Mesodermal cell (in vitro differentiated cells): ENCODE measurements at regions not wholly inside any gene's neighbourhood (a gene's known extent, or its start where the extent isn't known, plus 50 kb on each side); places are given as distances from the start of the nearest gene placed in this dataset.
"Not testable (repeated sequence)": the region's sequence is repeated elsewhere in the genome, so short reads cannot be mapped to it uniquely, and the experiment has no call there.

Experiments
- H3K27ac ChIP-seq: 2 replicates; pipeline ENCODE4 v1.7.0; 2013; ENCODE audit warnings: mild to moderate bottlenecking, low read depth, low read length, moderate library complexity; ENCODE audit not compliant: severe bottlenecking
- H3K36me3 ChIP-seq: 2 replicates; pipeline ENCODE4 v1.7.1; 2013; ENCODE audit warnings: mild to moderate bottlenecking, low read length, moderate library complexity; ENCODE audit not compliant: control insufficient read depth, insufficient read depth
- H3K4me1 ChIP-seq: one replicate; pipeline ENCODE4 v1.7.1; 2013; ENCODE audit warnings: mild to moderate bottlenecking, low read length; ENCODE audit not compliant: insufficient read depth, control insufficient read depth, poor library complexity, severe bottlenecking
- H3K4me3 ChIP-seq: 2 replicates; pipeline ENCODE4 v1.7.0; 2013; ENCODE audit warnings: low read length, control low read depth, mild to moderate bottlenecking; ENCODE audit not compliant: insufficient read depth, poor library complexity, severe bottlenecking; ENCODE audit errors: extremely low read depth
- H3K9me3 ChIP-seq: 2 replicates; pipeline ENCODE4 v1.7.1; 2013; ENCODE audit warnings: mild to moderate bottlenecking, low read length, moderate library complexity; ENCODE audit not compliant: control insufficient read depth
- WGBS, 2 experiments: methylation state at CpG; one replicate each; pipeline ENCODE4 v1.1.5; 2013; ENCODE audit warnings: missing lambda C conversion rate in 2 of 2; ENCODE audit not compliant: insufficient coverage in 2 of 2; 5-methylcytosine and 5-hydroxymethylcytosine counted together

DNA sequence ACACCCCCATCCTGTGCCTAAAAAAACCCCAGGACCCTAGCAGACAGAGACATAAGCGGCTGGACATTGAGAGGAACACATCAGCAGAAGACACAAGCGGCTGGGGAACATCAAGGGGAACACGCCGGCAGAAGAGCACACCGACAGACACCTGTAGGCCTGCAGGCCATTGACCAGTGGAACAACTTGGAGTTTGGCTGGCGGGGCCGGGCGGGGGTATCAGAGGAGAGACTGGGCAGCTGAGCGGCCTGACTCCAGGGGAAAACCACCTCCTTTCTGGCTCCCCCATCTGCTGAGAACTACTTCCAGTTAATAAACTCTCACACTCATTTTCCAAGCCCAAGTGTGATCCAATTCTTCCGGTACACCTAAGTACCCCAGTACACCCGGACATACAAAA, 264.7 kb upstream of the ISX start:
- Histone ChIP-seq H3K4me1 (peaks cover 9% of the 10 kb centered on the region), H3K36me3 (no peaks in the 10 kb centered on the region), H3K4me3 (no peak overlapping the region), H3K9me3 (no peaks in the 10 kb centered on the region), H3K27ac (no peak overlapping the region)
- WGBS, 2 experiments: 86 to 94% methylated on average over 8 to 11 of the region's 11 CpGs

DNA sequence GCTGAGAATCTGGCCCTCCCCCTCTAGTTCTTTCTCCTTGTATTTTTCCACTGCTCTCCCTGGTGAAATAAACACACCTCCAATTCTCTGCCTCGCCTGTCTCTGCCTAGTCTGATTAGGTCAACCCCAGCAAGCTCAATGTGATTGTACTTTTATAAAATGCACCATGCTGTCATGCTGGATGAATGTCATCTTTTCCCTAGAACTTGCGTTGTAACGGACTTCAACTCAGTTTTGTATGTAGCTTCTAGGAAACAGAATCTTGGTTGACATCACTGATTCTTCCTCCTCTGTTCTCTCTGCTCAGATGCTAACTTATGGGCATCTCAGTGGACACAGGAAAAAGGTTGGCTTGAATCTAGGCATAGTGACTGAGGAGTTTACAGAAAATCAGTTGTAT, 261.9 kb upstream of the ISX start:
- 95% methylated on average over 3 of the region's 3 CpGs; no CpG with 5 or more reads in 1 of the 2 experiments for WGBS, 2 experiments
- H3K36me3 ChIP-seq: no peaks in the 10 kb centered on the region
- H3K27ac ChIP-seq: no peak overlapping the region
- no peak overlapping the region for H3K4me3 ChIP-seq
- peaks cover 15% of the 10 kb centered on the region for H3K4me1 ChIP-seq
- H3K9me3 ChIP-seq: peaks cover 4% of the 10 kb centered on the region

DNA sequence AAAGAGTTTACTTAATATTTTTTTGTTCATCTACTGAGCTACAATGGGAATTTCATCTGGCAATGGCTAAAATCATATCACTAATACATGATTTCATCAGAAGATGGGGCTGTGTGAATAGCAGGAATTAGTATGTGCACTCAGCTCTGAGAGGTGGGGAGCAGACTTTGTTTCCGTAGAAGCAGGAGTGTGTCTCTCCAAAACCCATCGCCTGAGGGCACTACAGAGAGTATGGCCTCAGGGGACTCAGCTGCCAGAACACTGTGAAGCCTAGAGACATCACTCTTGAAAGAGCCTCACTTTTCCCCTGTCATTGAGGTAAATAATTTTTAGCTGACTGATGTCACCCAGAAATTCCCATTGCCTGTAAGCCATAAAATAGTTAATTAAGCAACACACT, 261.4 kb upstream of the ISX start:
- Histone ChIP-seq H3K4me1 (peaks cover 15% of the 10 kb centered on the region), H3K9me3 (peaks cover 4% of the 10 kb centered on the region), H3K4me3 (no peak overlapping the region), H3K36me3 (no peaks in the 10 kb centered on the region), H3K27ac (no peak overlapping the region)
- whole genome bisulfite sequencing, 2 experiments: 50 to 63% methylated on average over 2 of the region's 2 CpGs

DNA sequence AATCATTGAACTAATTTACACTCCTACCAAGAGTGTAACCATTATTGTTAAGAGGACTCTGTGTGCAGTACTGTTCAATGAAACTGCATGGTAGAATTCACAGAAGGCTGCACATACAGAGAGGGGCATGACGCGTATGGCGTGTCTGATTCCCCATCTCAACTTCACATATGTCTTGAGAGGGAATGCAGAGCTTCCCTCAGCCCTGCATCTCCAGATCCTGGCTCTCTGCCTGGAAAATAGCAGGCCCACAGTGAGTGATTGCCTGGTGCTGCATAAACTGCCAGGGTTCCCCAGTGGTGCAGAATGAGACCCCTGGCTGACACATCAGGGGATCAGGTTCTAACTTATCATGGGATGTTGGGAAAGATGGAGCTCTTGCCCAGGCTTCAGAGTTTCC, 260.2 kb upstream of the ISX start:
- no peak overlapping the region for H3K4me3 ChIP-seq
- no peak overlapping the region for H3K27ac ChIP-seq
- WGBS, 2 experiments: 96 to 100% methylated on average over 3 of the region's 3 CpGs
- no peaks in the 10 kb centered on the region for H3K36me3 ChIP-seq
- peaks cover 4% of the 10 kb centered on the region for H3K9me3 ChIP-seq
- H3K4me1 ChIP-seq: peaks cover 15% of the 10 kb centered on the region

DNA sequence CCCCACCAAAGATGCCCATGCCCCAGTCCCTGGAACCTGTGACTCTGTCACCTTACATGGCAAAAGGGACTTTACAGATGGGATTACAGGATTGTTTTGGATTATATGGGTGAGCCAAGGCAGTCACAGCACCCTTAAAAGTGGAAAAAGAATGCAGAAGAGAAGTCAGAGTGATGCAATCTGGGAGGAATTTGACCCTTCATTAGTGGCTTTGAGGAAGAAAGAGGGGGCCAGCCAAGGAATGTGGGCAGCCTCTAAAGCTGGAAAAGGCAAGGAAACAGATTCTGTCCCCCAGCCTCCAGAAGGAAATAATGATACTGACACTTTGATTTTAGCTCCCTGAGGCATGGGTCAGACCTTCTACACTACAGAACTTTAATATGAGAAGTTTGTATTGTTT, 257.3 kb upstream of the ISX start:
- H3K9me3 ChIP-seq: peaks cover 4% of the 10 kb centered on the region
- H3K4me1 ChIP-seq: peaks cover 38% of the 10 kb centered on the region
- H3K27ac ChIP-seq: peak overlapping the region; percentile 62
- H3K4me3 ChIP-seq: no peak overlapping the region
- no peaks in the 10 kb centered on the region for H3K36me3 ChIP-seq

DNA sequence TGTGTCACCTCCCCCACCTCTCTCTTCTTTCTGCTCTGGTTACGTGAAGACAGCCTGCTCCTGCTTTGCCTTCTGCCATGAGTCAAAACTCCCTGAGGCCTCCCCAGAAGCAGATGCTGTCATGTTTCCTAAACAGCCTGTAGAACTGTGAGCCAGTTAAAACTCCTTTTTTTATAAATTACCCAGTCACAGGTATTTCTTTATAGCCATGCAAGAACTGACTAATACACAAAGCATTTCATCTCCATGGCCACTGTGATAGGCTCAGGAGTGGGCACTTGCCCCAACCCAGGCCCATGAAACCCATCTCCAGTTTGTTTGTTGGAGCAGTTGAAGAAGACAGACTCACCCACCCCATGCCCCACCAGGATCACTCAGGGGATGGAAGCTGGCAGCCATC, 253.3 kb upstream of the ISX start:
- Histone ChIP-seq H3K27ac (peak overlapping the region; percentile 26), H3K4me3 (no peak overlapping the region), H3K9me3 (peaks cover 15% of the 10 kb centered on the region), H3K36me3 (no peaks in the 10 kb centered on the region), H3K4me1 (peaks cover 44% of the 10 kb centered on the region)
- WGBS, 2 experiments: 82 to 88% methylated on average over 1 of the region's 1 CpG

DNA sequence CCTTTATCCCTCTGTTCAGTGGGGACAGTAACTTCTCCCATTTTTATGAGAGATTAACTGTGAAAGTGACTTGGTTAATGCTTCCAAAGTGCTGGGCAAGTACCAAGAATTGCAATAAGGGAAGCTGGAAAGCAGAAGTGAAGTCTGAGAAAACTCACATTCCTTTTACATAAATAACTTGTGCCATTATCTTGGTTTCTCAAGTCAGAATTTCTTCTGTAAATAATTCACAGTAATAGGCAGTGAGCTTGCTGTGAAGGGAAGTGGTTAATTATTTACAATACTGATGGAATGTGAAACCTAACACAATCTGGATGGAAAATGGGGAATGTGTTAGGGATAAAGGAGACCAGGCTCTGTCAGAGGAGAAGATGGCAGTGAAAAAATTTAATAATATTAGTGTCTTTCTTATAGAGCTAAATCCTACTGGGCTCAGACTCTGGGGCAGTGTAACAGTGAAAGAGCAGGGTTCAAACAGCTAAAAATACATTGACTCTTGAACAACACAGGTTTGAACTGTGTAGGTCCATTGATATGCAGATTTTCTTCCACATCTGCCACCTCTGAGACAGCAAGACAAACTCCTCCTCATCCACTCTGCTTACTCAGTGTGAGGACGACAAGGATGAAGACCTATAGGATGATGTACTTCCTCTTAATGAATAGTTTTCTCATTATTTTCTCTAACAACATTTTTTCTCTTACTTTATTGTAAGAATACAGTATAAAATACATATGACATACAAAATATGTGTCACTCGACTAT, 251.5 kb upstream of the ISX start:
- no CpG with 5 or more reads among the region's 2 CpGs for WGBS, 2 experiments
- no peaks in the 10 kb centered on the region for H3K36me3 ChIP-seq
- peak overlapping the region; percentile 16 for H3K27ac ChIP-seq
- H3K9me3 ChIP-seq: peaks cover 11% of the 10 kb centered on the region
- H3K4me1 ChIP-seq: peaks cover 37% of the 10 kb centered on the region
- H3K4me3 ChIP-seq: no peak overlapping the region

DNA sequence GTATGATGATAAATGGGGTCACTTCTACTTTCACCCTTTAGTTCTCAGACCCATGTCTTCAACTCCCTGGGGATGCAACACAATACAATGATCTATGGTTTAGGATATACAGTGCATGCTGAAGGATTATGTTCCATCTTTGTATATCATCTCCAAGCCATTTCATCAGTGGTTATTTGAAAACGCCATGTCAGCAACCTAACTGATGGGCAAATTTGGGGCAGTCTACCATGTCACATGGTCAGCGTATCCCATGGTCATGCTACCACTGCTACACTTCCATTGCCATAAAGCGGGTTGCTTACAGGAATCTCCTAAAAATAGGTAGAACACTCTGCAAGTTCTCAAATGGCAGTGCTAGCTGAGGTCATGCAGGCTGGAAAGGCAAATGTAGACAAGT, 236.5 kb upstream of the ISX start:
- Histone ChIP-seq H3K27ac (no peak overlapping the region), H3K4me1 (no peaks in the 10 kb centered on the region), H3K9me3 (no peaks in the 10 kb centered on the region), H3K4me3 (no peak overlapping the region), H3K36me3 (no peaks in the 10 kb centered on the region)
- WGBS, 2 experiments: 93 to 95% methylated on average over 2 to 3 of the region's 3 CpGs

DNA sequence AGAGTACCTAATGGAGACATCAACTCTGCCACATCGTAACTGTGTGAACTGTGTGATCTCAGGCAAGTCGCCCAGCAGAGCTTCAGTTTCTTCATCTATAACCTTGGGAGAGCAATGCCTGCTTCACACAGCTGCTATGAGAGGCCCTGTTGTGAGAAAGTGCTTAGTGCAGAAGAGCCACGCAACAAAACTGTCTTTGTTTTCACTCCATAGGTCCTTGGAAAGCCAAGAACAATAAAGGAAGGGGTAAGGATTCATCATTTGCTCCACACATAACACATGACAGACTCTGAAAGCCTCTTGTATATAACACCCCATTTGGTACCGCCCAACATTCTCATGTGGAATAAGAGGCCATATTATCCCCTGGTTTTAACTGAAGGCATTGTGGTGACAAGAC, 231.9 kb upstream of the ISX start:
- Histone ChIP-seq H3K9me3 (no peaks in the 10 kb centered on the region), H3K36me3 (no peaks in the 10 kb centered on the region), H3K27ac (peak overlapping the region; percentile 30), H3K4me1 (peaks cover 2% of the 10 kb centered on the region), H3K4me3 (no peak overlapping the region)
- WGBS, 2 experiments: 74 to 90% methylated on average over 2 to 3 of the region's 4 CpGs

DNA sequence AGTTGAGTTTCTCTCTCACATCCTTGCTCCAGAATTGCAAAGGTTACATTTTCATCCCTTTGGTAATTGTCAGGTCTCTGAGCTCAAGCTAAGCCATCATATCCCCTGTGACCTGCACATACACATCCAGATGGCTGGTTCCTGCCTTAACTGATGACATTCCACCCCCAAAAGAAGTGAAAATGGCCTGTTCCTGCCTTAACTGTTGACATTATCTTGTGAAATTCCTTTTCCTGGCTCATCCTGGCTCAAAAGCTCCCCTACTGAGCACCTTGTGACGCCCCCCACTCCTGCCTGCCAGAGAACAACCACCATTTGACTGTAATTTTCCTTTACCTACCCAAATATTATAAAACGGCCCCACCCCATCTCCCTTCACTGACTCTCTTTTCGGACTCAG, 231.4 kb upstream of the ISX start:
- WGBS, 2 experiments: 40 to 44% methylated on average over 1 to 3 of the region's 3 CpGs
- H3K9me3 ChIP-seq, H3K4me3 ChIP-seq, H3K4me1 ChIP-seq, H3K36me3 ChIP-seq, H3K27ac ChIP-seq: not testable (repeated sequence)

DNA sequence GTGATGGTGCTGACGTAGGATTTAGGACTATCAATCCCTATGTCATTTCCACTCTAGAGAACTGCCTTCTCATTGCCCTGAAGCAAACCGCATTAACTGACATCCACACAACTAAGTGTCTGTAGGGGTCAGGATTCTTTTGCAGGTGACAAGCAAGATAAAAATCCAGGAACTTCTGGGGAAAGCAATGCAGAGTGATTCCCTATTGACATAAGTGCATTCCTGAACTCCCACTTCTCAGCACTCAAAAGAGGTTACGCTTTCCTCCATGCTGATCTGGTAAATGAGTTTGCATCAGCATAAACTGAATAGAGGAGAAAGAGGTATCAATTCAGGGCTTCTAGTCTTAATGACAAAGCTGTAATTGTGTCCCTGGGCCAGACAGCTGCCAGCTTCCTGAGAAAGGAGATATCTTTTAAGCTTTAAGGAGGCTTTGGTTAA, 224.6 kb upstream of the ISX start:
- Histone ChIP-seq H3K4me3 (no peak overlapping the region), H3K27ac (peak overlapping the region; percentile 89)
- no CpG with 5 or more reads among the region's 3 CpGs for WGBS, 2 experiments

More for the DNA sequence above, 224.6 kb upstream of the ISX start:
- peaks cover 35% of the 10 kb centered on the region for H3K4me1 ChIP-seq
- peaks cover 8% of the 10 kb centered on the region for H3K36me3 ChIP-seq
- H3K9me3 ChIP-seq: peaks cover 14% of the 10 kb centered on the region
